Fibroblast of lung (primary cell): ENCODE measurements at regions not wholly inside any gene's neighbourhood (a gene's known extent, or its start where the extent isn't known, plus 50 kb on each side); places are given as distances from the start of the nearest gene placed in this dataset.
"Not testable (repeated sequence)": the region's sequence is repeated elsewhere in the genome, so short reads cannot be mapped to it uniquely, and the experiment has no call there.

Experiments
- EZH2 ChIP-seq: IDR thresholded peaks from 2 replicates; pipeline ENCODE4 v1.5.1; 2012; ENCODE audit warnings: low read length, control low read depth, mild to moderate bottlenecking; ENCODE audit errors: missing control alignments
- TF ChIP-seq, protein P1 (sequence below), 2 donors: IDR thresholded peaks in 1 of 2; conservative IDR thresholded peaks in 1 of 2; 1 replicate in 1 of 2; 2 replicates in 1 of 2; pipeline ENCODE4 v1.5.1; 2011 to 2012; ENCODE audit warnings: low read length in 2 of 2, control low read depth in 1 of 2, inconsistent platforms in 1 of 2, low read depth in 1 of 2, mild to moderate bottlenecking in 1 of 2

- TF ChIP-seq, protein P1, sequence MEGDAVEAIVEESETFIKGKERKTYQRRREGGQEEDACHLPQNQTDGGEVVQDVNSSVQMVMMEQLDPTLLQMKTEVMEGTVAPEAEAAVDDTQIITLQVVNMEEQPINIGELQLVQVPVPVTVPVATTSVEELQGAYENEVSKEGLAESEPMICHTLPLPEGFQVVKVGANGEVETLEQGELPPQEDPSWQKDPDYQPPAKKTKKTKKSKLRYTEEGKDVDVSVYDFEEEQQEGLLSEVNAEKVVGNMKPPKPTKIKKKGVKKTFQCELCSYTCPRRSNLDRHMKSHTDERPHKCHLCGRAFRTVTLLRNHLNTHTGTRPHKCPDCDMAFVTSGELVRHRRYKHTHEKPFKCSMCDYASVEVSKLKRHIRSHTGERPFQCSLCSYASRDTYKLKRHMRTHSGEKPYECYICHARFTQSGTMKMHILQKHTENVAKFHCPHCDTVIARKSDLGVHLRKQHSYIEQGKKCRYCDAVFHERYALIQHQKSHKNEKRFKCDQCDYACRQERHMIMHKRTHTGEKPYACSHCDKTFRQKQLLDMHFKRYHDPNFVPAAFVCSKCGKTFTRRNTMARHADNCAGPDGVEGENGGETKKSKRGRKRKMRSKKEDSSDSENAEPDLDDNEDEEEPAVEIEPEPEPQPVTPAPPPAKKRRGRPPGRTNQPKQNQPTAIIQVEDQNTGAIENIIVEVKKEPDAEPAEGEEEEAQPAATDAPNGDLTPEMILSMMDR (conservative IDR thresholded peaks at IDR 0.05 in 1 of 2, IDR thresholded peaks at IDR 0.05 in 1 of 2; ENCODE audit: low read depth in 1 of 2, low read length in 2 of 2), result not testable (repeated sequence)
- not testable (repeated sequence) for TF ChIP-seq EZH2
Measured at GRCh38 chr12:31805681-31806080, 76.9 kb upstream of the AMN1 start.
